ENCODE measurements at regions not wholly inside any gene's neighbourhood (a gene's known extent, or its start where the extent isn't known, plus 50 kb on each side); places are given as distances from the start of the nearest gene placed in this dataset.

- DNase-seq (ENCODE audit: low read depth), result no peak
Observed at GRCh38 chr6:145241721-145242120, 493.6 kb downstream of the EPM2A start.

DNA sequence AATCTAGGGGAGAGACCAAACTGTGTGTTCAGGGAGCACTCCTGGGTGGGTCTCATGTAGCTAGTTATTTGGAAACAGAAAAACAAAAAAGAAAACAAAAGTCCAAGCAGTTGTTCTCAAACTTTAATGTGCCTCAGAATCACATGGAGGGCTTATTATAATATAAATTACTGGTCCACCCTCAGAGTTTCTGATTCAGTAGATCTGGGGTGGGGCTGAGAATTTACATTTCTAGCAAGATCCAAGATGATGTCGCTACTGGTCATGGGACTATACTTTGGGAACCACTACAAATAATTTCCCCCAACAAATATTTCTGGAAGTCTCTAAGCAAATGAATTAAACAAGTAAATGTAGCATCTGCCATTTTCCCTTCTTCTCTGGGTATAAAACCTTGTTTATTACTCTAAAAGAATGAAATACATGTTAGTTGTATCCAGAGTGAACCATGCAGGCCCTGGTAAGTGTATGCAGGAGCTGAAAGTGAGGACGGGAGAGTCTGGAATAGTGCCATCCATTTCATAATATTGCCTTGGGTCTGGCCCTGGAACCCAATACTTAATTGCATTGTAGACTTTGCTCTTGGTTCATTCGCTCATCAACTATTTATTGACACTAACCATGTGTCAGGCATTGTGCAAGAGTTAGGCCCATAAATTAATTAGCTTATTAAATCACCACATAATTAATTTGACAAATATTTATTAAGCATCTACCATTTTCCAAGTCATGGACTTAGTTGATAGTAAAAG lies 490.8 kb downstream of the EPM2A start:
- DNase-seq (ENCODE audit: low read depth), result no peak

DNA sequence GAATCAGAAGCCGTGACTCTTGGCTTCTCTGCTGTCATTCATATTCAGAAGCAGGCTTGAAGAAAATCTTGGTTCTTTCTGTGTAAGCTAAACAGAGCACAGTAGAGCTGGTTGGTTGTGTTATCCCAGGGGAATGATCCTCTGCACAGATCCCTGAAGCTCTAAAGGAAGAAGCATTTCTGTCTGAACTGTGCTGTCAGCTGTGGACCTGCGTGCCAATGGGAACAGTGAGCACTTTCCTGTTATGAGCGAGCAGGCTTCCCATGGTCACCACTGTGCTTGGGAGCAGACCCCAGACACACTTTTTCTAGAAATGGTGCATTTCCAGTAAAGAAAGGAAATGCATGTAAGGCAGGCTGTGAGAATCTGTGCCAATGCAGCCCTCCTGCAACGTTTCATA lies 490.2 kb downstream of the EPM2A start:
- DNase-seq (ENCODE audit: low read depth), result no peak

GRCh38 chr6:145247692-145248419 lies 487.5 kb downstream of the EPM2A start:
- DNase-seq (ENCODE audit: low read depth), result no peak

- no peak for DNase-seq (ENCODE audit: low read depth)
Observed at GRCh38 chr6:145250436-145250835, 484.9 kb downstream of the EPM2A start.

DNA sequence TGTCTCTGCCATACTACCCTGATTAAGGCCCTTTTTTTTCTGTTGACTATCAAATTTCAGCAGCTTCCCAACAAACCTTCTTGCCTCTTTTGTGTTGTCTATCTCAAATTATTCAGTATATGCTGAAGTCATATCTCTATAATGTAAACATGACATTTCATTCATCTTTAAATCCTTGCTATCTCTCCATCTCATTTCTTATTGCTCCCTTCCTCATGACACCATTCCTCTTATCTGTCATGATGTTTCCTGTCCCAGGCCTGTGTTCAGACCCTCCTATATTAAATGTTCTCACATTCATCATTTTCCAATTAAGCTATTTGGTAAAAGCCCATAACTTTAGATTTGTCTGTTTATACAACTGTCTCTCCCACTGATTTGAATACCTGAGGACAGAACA lies 482.6 kb downstream of the EPM2A start:
- DNase-seq (ENCODE audit: low read depth), result no peak

DNA sequence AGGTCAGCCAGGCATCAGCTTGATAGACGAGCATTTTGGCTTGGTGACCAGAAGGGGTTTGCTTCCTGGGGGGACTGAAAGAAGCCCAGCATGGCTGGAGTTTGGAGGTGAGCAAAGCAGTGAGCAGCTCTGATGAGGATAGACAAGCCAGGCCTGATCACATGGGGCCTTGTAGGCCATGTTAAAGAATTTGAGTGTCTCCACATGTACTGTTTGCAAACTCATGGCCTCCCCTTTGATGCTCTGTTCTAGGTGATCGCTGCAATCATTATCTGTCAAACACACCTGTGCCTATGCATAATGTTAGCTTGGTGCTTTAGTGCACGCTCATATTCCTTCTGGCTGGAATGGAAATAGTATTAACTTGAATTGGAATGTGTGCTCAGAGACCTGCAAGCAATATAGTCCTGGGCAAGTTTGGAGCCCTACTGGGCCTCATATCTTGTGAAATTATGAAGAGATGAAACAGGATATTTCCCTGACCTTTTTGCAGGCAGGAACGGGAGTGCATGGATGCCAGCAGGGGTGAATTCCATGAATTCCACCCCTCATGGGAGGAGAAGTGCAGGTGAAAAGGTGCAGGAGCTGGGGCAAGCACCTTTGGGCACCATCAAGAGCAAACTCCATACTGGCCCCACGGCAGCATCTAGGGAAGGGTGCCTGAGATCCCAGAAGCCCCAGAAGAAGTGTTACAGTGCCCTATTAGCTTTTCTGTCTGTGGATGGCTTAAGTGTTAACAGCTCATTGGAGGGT lies 480.5 kb downstream of the EPM2A start:
- no peak for DNase-seq (ENCODE audit: low read depth)

DNA sequence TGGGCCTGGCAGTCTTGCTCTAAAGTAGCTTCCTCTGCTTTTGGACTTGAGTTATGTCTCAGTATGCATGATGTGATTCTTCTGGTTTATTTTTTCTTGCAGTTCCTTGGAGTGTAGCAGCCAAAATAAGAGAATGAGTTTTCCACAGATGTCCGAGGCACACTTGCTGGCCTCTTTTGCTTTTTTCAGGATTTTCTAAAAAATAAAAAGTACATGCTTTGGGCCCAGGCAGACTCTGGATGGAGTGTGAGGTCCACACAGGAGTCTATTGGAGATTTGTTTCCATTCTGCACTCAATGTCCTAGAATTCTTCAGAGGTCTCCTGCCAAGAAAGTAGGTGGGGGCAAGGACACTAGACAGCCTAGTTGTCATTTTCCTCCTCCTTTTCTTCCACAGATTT lies 477.6 kb downstream of the EPM2A start:
- no peak for DNase-seq (ENCODE audit: low read depth)

GRCh38 chr6:145258122-145258521 lies 477.2 kb downstream of the EPM2A start:
- DNase-seq (ENCODE audit: low read depth), result no peak

GRCh38 chr6:145260484-145261175 lies 474.7 kb downstream of the EPM2A start:
- DNase-seq (ENCODE audit: low read depth), result no peak

DNA sequence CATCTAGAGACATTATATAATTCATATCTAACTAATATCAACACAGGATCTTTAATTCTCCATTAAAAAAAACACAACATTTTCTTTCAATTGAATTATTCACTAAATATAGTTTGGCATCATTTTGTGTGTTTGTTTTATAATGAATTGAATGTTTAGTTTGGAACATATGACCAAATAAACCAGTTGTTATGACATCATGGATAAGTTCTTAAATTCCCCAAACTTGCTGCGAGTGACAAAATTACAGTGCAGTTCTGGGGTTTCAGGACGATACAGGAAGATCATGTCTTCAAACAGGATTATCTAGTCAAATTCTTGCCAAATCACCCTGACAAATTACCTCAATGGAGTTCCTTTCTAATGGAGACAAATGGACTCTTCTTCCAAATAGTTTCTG lies 473.6 kb downstream of the EPM2A start:
- DNase-seq (ENCODE audit: low read depth), result no peak

DNA sequence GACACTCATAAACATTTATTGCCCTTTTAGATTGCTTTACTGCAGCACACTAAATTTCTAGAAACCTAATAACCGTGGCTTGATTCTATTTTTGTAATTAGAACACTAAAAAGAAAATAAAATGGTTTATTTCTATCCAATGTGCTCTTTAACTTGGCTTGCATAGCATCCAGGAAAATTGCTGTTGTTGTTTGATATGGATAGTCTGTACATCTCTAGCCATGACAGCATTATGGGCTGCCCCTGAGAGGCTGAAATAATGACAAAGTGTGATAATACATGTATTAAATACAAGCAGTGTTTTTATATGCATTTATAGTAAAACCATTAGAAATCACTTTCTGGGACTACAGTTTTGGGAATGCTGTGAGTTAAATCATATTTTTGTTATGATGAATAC lies 472.5 kb downstream of the EPM2A start:
- no peak for DNase-seq (ENCODE audit: low read depth)

DNA sequence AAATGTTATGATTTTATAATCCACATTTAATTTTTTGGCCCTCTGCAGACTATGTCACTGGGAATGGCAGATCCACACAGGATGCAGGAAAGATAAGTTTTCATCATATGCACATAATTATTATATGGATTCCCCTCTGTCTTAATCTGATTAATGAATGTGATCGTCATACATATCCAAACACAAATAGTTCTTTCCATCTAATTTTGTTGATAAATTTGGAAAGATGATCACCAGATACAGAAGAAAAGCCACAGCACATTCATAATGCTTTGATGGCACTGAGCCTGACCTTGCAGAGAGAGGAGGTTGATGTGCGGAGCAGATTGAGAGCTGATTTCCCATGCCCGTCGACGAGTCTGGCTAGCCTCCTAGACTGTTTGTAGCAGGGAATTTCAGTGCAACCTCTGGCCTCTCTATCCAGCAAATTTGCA lies 471.5 kb downstream of the EPM2A start:
- no peak for DNase-seq (ENCODE audit: low read depth)

DNA sequence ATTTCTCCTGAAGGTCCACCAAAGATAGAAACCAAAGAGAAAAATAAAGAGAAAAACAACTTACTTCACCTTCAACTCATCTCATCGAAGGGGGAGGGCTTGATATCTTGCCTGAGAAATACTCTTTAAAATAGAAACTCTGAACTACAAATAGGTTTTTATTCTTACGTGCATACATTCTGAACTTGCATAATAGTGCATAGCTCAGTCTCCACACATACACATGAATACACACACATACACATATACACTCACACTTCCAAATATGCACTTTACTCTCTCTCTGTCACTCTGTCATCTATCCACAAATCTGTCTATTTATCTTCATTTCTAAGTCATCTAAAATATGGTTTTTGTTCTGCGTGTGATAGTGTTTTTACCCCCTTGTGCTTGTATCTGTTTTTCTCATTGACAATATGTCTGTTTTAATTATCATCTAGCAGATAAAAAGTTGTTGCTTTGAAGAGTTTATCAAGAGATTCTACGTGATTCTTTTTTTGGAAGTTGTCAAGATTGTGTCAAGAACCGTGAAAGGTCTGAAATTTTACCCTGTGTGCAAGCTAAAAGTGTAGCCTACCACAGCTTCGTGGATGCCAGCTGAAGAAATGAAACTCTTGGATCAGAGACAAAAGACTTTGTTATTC lies 468.8 kb downstream of the EPM2A start:
- DNase-seq (ENCODE audit: low read depth), result no peak

DNA sequence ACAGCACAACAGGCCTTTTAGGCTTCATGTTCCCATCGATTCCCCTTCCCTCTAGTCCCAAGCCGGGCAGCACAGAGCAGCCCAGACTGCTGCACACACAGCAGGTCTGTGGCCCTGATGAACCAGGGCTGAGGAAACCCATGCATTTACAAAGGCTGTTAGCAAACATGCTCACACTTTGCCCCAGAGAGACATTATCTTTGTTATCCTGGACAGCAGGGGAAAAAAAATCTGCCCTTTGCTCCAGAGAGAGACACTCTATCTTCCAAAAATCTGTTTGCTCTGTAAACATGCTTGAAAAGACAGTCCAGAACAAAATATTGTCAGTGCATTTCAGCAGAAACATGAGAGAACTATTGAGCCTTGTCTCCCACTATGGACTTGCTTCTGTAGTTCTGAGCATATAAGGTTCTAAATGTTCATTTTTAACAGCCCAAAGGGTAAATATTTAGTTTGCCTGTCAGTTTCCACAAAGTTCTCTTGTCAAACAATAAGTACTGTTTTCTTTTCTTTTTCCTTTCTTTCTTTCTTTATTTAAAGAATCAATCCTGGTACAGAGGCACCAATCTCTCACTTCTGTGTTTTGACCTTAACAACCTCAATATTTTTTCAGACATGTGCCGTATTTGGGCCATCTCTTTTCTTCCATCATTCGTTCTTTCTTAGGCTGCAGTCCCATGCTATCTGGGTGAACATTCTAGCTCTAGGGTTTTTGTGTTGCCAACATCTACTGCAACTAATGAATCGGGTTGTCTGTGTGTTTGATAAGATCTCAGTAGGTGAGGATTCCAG lies 468.0 kb downstream of the EPM2A start:
- DNase-seq (ENCODE audit: low read depth), result no peak

DNA sequence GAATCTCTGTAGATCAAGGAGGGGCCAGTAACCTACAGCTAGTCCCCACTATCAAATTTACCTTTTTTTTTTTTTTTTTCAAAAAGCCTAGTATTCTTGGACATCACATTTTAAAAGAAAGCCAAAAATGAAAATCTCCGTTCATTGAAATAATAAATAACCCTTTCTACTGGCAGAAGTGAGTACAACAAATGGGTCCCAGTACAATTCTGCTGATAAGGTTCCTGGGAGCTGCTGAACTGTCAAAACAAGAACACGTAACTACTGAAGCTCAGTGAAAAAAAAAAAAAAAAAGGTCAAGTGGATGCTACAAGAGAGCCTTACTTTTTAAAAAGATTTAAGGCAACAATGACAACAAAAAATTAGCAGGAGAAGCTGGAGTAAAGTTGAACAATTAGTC lies 464.9 kb downstream of the EPM2A start:
- no peak for DNase-seq (ENCODE audit: low read depth)

DNA sequence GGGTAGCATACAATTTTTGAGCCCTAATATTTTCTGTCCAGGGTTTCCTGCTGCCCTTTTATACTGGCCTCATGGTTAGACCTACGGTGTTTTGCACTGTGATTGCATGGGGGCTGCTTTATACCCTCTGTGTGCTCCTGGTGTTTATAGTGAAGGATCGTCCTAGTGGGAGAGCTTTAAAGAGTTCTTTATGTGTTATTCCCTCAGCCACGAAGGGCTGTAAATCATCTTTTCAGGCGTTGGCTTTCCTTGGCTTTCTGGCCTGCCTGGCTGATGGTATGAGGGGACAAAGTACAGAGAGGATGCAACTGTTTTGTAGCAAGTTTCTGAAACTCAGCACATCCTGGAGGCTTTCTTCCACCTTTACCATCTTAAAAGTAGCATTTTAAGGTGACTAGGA lies 464.3 kb downstream of the EPM2A start:
- DNase-seq (ENCODE audit: low read depth), result no peak

DNA sequence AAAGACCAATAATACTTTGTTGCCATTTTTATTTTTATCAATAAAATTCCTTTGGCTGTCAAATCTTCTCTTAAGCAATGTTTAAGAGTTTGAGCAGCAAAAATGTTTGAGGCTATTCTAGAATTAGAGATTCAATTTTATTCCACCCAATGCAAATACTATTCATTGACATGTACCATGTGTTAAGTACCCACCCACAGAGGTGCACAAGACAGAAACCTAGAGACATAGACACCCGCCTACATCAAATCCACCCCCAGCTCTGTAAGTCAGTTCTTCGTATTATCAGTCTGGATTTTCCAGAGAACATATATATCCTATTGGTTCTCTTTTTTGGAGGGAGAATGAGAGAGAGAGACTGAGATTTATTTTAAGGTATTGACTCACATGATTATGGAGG lies 463.7 kb downstream of the EPM2A start:
- no peak for DNase-seq (ENCODE audit: low read depth)

GRCh38 chr6:145272246-145272645 lies 463.1 kb downstream of the EPM2A start:
- no peak for DNase-seq (ENCODE audit: low read depth)

GRCh38 chr6:145273136-145273535 lies 462.2 kb downstream of the EPM2A start:
- DNase-seq (ENCODE audit: low read depth), result no peak

DNA sequence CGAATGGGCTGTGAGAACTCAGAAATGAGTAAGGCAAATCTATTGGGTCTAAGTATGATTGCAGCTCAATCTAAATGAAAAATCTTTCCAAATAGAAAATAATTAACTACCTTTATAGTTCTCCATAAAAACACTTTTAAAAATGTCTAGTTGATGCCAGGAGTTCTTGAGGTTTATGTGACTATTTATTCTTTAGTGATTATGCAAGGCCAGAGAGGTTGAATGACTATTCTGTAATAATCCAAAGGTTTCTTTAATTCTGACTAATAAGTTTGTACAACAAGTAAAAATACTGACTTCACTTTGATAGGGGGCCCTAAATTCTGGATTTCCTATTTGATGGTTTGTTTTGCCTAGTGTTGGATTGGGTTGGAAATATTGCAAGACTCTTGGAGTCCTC lies 461.2 kb downstream of the EPM2A start:
- no peak for DNase-seq (ENCODE audit: low read depth)

Data from stimulated activated CD8-positive, alpha-beta memory T cell treated with anti-CD3 and anti-CD28 coated beads, Interleukin-12 subunit alpha, Interleukin-12 subunit beta, amount 100 ng/mL, for 4 hours (primary cell).